Mucosa of gallbladder (tissue), 1 donor: ENCODE measurements at regions not wholly inside any gene's neighbourhood (a gene's known extent, or its start where the extent isn't known, plus 50 kb on each side); places are given as distances from the start of the nearest gene placed in this dataset.
"Not testable (repeated sequence)": the region's sequence is repeated elsewhere in the genome, so short reads cannot be mapped to it uniquely, and the experiment has no call there.

Experiments
- DNase-seq: peaks from one replicate; pipeline ENCODE4 v3.0.0-alpha.2; 2020; ENCODE audit warnings: low spot score
- donor health status: DM: no; HTN: no; CAD: no.

- no peak for DNase-seq
Measured at GRCh38 chr2:215862351-215862771, 151.0 kb downstream of the MREG start.

- no peak for DNase-seq
Measured at GRCh38 chr2:215861607-215862350, 151.6 kb downstream of the MREG start.

GRCh38 chr2:215856080-215856479, 157.3 kb downstream of the MREG start:
- DNase-seq: no peak

GRCh38 chr2:215855308-215855707, 158.0 kb downstream of the MREG start:
- DNase-seq: not testable (repeated sequence)

GRCh38 chr2:215854008-215854407, 159.3 kb downstream of the MREG start:
- DNase-seq: no peak

- no peak for DNase-seq
Measured at GRCh38 chr2:215851696-215852095, 161.7 kb downstream of the MREG start.

- DNase-seq: no peak
Measured at GRCh38 chr2:215851082-215851481, 162.3 kb downstream of the MREG start.

- no peak for DNase-seq
Measured at GRCh38 chr2:215850380-215850779, 163.0 kb downstream of the MREG start.

- DNase-seq: no peak
Measured at GRCh38 chr2:215849771-215850170, 163.6 kb downstream of the MREG start.

- DNase-seq: no peak
Measured at GRCh38 chr2:215848698-215849097, 164.7 kb downstream of the MREG start.

GRCh38 chr2:215848146-215848545, 165.2 kb downstream of the MREG start:
- DNase-seq: no peak

- DNase-seq: no peak
Measured at GRCh38 chr2:215847718-215848117, 165.6 kb downstream of the MREG start.

GRCh38 chr2:215847056-215847455, 166.3 kb downstream of the MREG start:
- DNase-seq: no peak

- DNase-seq: no peak
Measured at GRCh38 chr2:215845839-215846586, 167.3 kb downstream of the MREG start.

- no peak for DNase-seq
Measured at GRCh38 chr2:215843579-215843978, 169.8 kb downstream of the MREG start.

GRCh38 chr2:215841175-215841816, 172.1 kb downstream of the MREG start:
- no peak for DNase-seq

GRCh38 chr2:215839816-215840215, 173.5 kb downstream of the MREG start:
- DNase-seq: no peak

GRCh38 chr2:215839309-215839708, 174.0 kb downstream of the MREG start:
- no peak for DNase-seq

- no peak for DNase-seq
Measured at GRCh38 chr2:215836881-215837280, 176.5 kb downstream of the MREG start.

- no peak for DNase-seq
Measured at GRCh38 chr2:215835657-215836056, 177.7 kb downstream of the MREG start.

GRCh38 chr2:215835231-215835630, 178.1 kb downstream of the MREG start:
- no peak for DNase-seq

GRCh38 chr2:215833531-215834162, 179.7 kb downstream of the MREG start:
- DNase-seq: no peak
